K562 (cell line): ENCODE measurements at regions not wholly inside any gene's neighbourhood (a gene's known extent, or its start where the extent isn't known, plus 50 kb on each side); places are given as distances from the start of the nearest gene placed in this dataset.
"Not testable (repeated sequence)": the region's sequence is repeated elsewhere in the genome, so short reads cannot be mapped to it uniquely, and the experiment has no call there.

Experiments used
- ATAC-seq: fragments of 200-7000 bp; cut with Tn5 transposase; 3 replicates; pipeline ENCODE4 v1.9.1; 2020; ENCODE audit warnings: moderate library complexity
- BruUV-seq: library from RNA; stranded (reverse); fragments of 400-500 nt; replicated peaks from 2 replicates; lab custom pipeline; 2021; lab: Mats Ljungman, UMichigan
- CTCF ChIA-PET: fragments of 300-600 bp; formaldehyde crosslinking; extraction: SDS; loops from one replicate; lab custom pipeline; 2021; ENCODE audit warnings: low intra/inter-chr PET ratio; lab: Yijun Ruan, JAX
- POLR2A ChIA-PET: fragments of 300-600, 350-650 bp; sonication (Branson Sonifier 250); formaldehyde crosslinking; extraction: SDS; loops from one replicate; lab custom pipeline; 2021; ENCODE audit warnings: antibody characterized with exemption, inconsistent platforms; lab: Yijun Ruan, JAX
- DNase-seq, 4 experiments: peaks; one replicate each; pipeline versions ENCODE4 v3.0.0 to v3.0.0-alpha.2; 2011 to 2018; ENCODE audit warnings: low spot score in 3 of 4, mixed read lengths in 3 of 4; ENCODE audit errors: extremely low read depth in 1 of 4
- FAIRE-seq: peaks from 2 replicates; lab custom pipeline; 2011; peaks lifted over from hg19 to GRCh38; lab: Jason Lieb, UNC
- H2AFZ ChIP-seq: 2 replicates; pipeline ENCODE4 v1.6.0; 2011; ENCODE audit warnings: low read depth, low read length, control low read depth, inconsistent platforms
- H3K27ac ChIP-seq: fragments of 200-600 bp; 3 replicates; pipeline ENCODE4 v1.8.0; 2011; ENCODE audit warnings: low read depth, mild to moderate bottlenecking, control low read depth, inconsistent platforms, low read length, moderate library complexity, mixed read lengths; ENCODE audit errors: extremely low read depth
- H3K27me3 ChIP-seq, 2 experiments: fragments of 300-600 bp in 1 of 2; 2 replicates in 1 of 2; 3 replicates in 1 of 2; pipeline versions ENCODE4 v1.6.0 to v1.8.0; 2011; ENCODE audit warnings: inconsistent platforms in 2 of 2, low read length in 2 of 2, mild to moderate bottlenecking in 1 of 2, mixed read lengths in 1 of 2, moderate library complexity in 1 of 2; ENCODE audit not compliant: control insufficient read depth in 2 of 2, insufficient read depth in 2 of 2
- H3K36me3 ChIP-seq: fragments of 300-600 bp; 3 replicates; pipeline ENCODE4 v1.8.0; 2011; ENCODE audit warnings: mild to moderate bottlenecking, low read length, inconsistent platforms; ENCODE audit not compliant: control insufficient read depth, insufficient read depth
- H3K4me1 ChIP-seq, 2 experiments: fragments of 200-600 bp in 1 of 2; replicated peaks in 1 of 2; 2 replicates in 1 of 2; 3 replicates in 1 of 2; pipeline versions ENCODE4 v1.5.1 to v1.8.0; 2011; ENCODE audit warnings: inconsistent platforms in 2 of 2, low read length in 2 of 2, mild to moderate bottlenecking in 1 of 2, mixed read lengths in 1 of 2, moderate library complexity in 1 of 2; ENCODE audit not compliant: control insufficient read depth in 2 of 2, insufficient read depth in 2 of 2
- H3K4me2 ChIP-seq: 2 replicates; pipeline ENCODE4 v1.6.1; 2011; ENCODE audit warnings: low read length, control low read depth, inconsistent platforms, mixed read lengths; ENCODE audit not compliant: insufficient read depth
- H3K4me3 ChIP-seq: fragments of 200-600 bp; sonication (generic), shearing (Covaris generic); 2 replicates; pipeline ENCODE4 v1.5.1; 2016; ENCODE audit warnings: control low read depth, inconsistent platforms
- H3K79me2 ChIP-seq: fragments of 200-600 bp; 3 replicates; pipeline ENCODE4 v1.8.0; 2011; ENCODE audit warnings: low read length, inconsistent platforms; ENCODE audit not compliant: control insufficient read depth, insufficient read depth
- H3K9ac ChIP-seq, 2 experiments: 2 replicates each; pipeline versions ENCODE4 v1.6.0 to v1.6.1; 2011; ENCODE audit warnings: low read depth in 2 of 2, low read length in 2 of 2, control low read depth in 1 of 2, inconsistent platforms in 1 of 2, mild to moderate bottlenecking in 1 of 2, mixed read lengths in 1 of 2; ENCODE audit not compliant: insufficient read depth in 1 of 2
- H3K9me1 ChIP-seq: one replicate; pipeline ENCODE4 v1.6.0; 2011; ENCODE audit warnings: inconsistent platforms, mild to moderate bottlenecking, low read length, moderate library complexity; ENCODE audit not compliant: control insufficient read depth, insufficient read depth
- H3K9me3 ChIP-seq: replicated peaks from 2 replicates; pipeline ENCODE4 v1.5.1; 2011; ENCODE audit warnings: low read depth, low read length, inconsistent platforms; ENCODE audit not compliant: control insufficient read depth, insufficient read depth
- H4K20me1 ChIP-seq: replicated peaks from 2 replicates; pipeline ENCODE4 v1.6.1; 2011; ENCODE audit warnings: low read length, inconsistent platforms, mixed read lengths; ENCODE audit not compliant: control insufficient read depth, insufficient read depth
- FOXP4 ChIP-seq: sonication (generic); formaldehyde crosslinking; IDR thresholded peaks from 2 replicates; pipeline ENCODE4 v1.8.0; 2022; ENCODE audit warnings: mild to moderate bottlenecking, missing genetic modification reagents, borderline replicate concordance
- POLR2A ChIP-seq: fragments of 450-650 bp; conservative IDR thresholded peaks from 2 replicates; pipeline ENCODE4 v1.6.1; 2016
- ZBTB33 ChIP-seq: sonication (generic); formaldehyde crosslinking; IDR thresholded peaks from 2 replicates; pipeline ENCODE4 v1.8.1; 2023; ENCODE audit warnings: mild to moderate bottlenecking, missing genetic modification reagents
- WGBS: fragments of 100-300 bp; shearing (Covaris generic); methylation state at CpG from one replicate; pipeline ENCODE4 v1.1.6; 2016; ENCODE audit warnings: low coverage, mixed read lengths; ENCODE audit not compliant: insufficient coverage; ENCODE audit errors: missing lambda C conversion rate; 5-methylcytosine and 5-hydroxymethylcytosine counted together
- in situ Hi-C: fragments of 300-500 bp; cut with MboI; formaldehyde crosslinking; loops from 4 replicates; pipeline ENCODE4 v1.15.0; 2018; ENCODE audit warnings: inconsistent platforms, mixed read lengths
- intact Hi-C: fragments of 100-400 bp; cut with micrococcal nuclease; formaldehyde crosslinking; loops from 2 replicates; pipeline ENCODE4 v1.14.2; 2022

GRCh38 chr10:33473688-33474087 lies 139.2 kb upstream of the NRP1 start:
- ChIA-PET POLR2A (no interaction called here), CTCF (no interaction called here)
- Histone ChIP-seq H3K27me3 (no peaks in the 10 kb centered on the region), H3K4me3 (no peak overlapping the region), H3K4me2 (no peak overlapping the region), H4K20me1 (no peaks in the 10 kb centered on the region), H2AFZ (no peak overlapping the region), H3K9ac (no peak overlapping the region), H3K9me3 (no peaks in the 10 kb centered on the region), H3K79me2 (no peaks in the 10 kb centered on the region), H3K4me1 (no peaks in the 10 kb centered on the region), H3K9me1 (no peaks in the 10 kb centered on the region), H3K36me3 (no peaks in the 10 kb centered on the region), H3K27ac (no peak overlapping the region)
- in situ Hi-C loops (no loop called here), intact Hi-C loops (no loop called here)
- FAIRE-seq: no peak
- no peak for ATAC-seq
- no TSS peak for BruUV-seq
- no peak for DNase-seq
- no peak for TF ChIP-seq POLR2A
- no peak for TF ChIP-seq ZBTB33
- no peak for TF ChIP-seq FOXP4 (CRISPR knock-in tag)
- WGBS: 0% methylated on average over 3 of the region's 3 CpGs

- H3K9ac ChIP-seq, FAIRE-seq, H2AFZ ChIP-seq, H3K9me3 ChIP-seq, H3K79me2 ChIP-seq, BruUV-seq, H3K4me3 ChIP-seq, H3K4me2 ChIP-seq, ATAC-seq, POLR2A ChIA-PET, H3K4me1 ChIP-seq, in situ Hi-C loops, H4K20me1 ChIP-seq, H3K9me1 ChIP-seq, intact Hi-C loops, DNase-seq, H3K36me3 ChIP-seq, CTCF ChIA-PET, H3K27ac ChIP-seq, H3K27me3 ChIP-seq: not testable (repeated sequence)
- WGBS: 5% methylated on average over 10 of the region's 28 CpGs
Measured at GRCh38 chr10:33468006-33468405, 133.5 kb upstream of the NRP1 start.
